ENCODE measurements at regions not wholly inside any gene's neighbourhood (a gene's known extent, or its start where the extent isn't known, plus 50 kb on each side); places are given as distances from the start of the nearest gene placed in this dataset.
"Not testable (repeated sequence)": the region's sequence is repeated elsewhere in the genome, so short reads cannot be mapped to it uniquely, and the experiment has no call there.

GRCh38 chr14:37848985-37849621, 253.7 kb downstream of the TTC6 start:
- DNase-seq, result no peak

- DNase-seq, result no peak
Measured at GRCh38 chr14:37851054-37851453, 255.6 kb downstream of the TTC6 start.

DNA sequence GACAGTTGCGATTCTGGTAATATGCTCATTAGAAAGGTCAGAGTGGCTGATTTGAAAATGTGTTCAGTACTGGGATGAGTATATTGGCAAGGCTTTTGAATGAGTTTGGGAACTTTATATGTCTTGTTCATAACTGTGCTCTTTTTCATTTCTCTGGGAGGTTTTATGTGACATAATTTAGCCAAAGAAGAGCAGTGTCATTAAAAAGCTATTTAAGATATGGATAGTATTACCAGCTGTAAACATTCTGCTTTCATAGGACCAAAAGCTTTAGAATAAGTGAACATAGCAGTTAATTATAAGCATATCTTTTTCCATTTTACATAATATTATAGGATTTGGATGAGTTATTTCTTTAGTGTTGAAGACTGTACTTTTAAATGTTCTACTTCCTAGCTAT, 260.4 kb downstream of the TTC6 start:
- DNase-seq, result no peak

GRCh38 chr14:37857774-37858266, 262.4 kb downstream of the TTC6 start:
- no peak for DNase-seq

GRCh38 chr14:37858733-37859132, 263.3 kb downstream of the TTC6 start:
- DNase-seq, result no peak

GRCh38 chr14:37859177-37859576, 263.7 kb downstream of the TTC6 start:
- no peak for DNase-seq

DNA sequence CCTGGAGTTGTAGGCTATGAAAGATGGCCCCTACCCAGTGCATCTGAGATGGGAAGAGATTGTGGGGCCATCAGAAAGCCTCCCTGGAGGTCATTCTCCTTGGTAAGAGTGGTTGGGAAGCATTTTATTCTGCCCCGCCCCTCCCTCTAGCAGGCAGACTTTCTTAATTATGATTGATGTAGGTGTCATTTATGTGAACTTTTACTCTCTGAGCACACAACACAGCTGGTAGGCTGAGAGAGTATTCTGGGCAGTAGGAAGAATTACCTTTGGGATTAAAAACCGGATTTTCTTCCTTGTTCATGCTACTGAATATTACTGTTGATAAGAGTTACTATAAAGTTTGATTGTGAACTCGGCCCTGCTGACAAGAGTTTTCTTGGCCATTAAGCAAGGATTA, 266.8 kb downstream of the TTC6 start:
- no peak for DNase-seq

GRCh38 chr14:37864128-37864527, 268.7 kb downstream of the TTC6 start:
- DNase-seq, result no peak

DNA sequence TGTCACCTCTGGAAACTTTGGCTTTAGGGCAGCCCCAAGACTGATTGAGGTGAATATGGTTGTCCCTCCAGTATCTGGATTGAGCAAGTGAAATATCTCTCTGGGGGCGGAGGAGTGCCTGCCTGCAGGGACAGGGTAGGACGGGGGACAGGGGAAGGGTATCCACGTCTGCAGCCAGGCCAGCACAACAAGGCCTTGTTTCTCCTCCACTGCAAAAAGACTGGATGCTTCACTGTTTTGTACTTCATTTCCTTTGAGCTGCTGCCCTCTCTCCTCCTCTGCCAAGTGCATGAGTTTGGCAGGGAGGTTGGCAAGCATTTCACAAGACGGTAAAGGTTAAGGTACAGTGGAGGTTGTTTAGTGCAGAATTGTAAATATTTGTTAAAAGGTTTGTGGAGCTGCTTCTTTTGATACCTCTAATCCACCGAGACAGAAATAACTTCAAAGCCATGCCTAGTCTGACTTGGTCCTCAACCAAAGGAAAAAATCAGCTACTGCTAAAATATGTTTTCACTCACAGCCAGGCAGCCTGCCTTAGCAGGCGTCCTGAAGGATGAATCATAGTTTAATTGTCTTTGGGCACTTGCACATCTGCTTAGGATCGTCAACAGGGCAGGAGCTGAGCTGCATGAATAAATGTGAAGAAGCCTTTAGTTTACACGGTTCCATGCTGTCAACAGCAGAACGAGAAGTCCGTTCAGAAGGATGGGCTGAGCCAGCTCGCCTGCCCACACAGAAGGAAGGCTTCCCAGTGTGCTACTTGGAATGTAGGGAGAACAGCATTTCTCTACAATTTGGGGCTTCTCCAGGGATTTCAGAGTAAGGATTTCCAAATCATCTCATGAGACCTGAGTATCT, 269.7 kb downstream of the TTC6 start:
- DNase-seq, result no peak

DNA sequence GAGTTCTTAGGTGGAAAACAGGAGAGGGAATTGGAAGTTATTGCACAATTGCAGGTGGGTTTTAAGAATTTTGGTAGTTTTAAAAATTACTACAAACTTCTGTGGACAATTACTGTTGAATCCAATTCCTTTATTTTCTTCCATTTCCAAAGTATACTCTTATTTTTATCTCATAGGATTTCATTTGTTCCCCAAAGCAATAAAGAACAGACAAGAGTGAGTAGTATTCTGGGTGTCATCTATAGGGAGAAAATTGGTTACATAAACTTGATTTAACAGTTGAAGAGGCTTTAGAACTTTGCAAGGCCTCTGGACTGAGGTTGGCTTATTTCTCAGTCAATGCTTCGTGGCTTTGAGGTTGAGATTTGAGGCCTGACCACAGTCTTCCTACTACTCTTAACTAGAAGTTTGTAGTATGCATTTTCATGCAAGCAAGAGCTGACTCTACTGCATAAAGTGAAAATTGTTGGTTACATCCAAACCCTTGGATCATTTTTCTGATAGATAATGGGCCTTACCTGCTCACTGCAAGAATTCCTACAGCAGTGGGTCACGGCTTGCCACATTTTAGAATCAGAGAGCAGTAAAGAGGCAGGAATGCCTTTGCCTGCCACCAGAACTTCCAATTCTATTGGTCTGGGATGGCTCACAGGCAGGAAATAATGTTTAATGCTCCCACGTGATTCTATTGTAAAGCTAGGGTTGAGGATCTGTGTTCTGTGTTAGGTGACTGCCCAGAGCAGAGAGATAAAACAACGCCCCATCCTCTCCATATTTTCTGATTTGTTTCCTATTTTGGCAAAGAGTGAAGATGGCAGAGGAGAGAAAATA, 270.5 kb downstream of the TTC6 start:
- no peak for DNase-seq

- no peak for DNase-seq
Measured at GRCh38 chr14:37869633-37870032, 274.2 kb downstream of the TTC6 start.

GRCh38 chr14:37870170-37870569, 274.7 kb downstream of the TTC6 start:
- DNase-seq, result no peak

GRCh38 chr14:37870632-37871346, 275.4 kb downstream of the TTC6 start:
- DNase-seq, result no peak

DNA sequence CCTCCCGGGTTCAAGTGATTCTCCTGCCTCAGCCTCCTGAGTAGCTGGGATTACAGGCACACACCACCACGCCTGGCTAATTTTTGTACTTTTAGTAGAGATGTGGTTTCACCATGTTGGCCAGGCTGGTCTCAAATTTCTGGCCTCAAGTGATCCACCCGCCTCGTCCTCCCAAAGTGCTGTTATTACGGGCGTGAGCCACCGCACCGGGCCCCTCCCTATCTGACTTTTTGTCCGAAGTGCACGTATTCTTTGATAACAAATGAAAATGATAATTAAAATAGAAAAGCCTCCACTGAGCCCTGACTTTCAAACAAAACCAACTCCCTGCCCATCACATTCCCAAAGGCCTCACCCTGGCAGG, 278.6 kb downstream of the TTC6 start:
- not testable (repeated sequence) for DNase-seq

- DNase-seq, result peak; percentile 88
Measured at GRCh38 chr14:37874429-37875109, 279.1 kb downstream of the TTC6 start.

- no peak for DNase-seq
Measured at GRCh38 chr14:37888234-37888633, 292.8 kb downstream of the TTC6 start.

DNA sequence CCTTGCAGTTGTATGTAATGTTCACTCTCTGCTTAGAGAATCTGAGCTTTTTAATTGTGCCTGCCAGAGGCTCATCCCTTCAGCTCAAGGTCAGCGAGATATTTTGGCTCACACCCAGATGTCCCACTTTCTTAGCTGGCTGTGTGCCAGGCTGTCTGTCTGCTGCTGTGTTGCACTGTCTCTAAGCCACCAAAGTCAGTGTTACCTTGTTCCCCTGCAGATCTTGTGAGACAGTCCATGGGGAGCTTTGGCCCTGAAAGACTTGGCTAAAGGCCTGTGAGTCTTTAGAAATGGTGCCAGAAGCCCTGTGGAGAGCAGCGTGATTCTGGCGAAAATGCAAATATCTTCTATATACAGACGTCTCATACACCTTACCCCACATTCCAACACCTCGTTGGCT, 293.7 kb downstream of the TTC6 start:
- DNase-seq, result no peak

- DNase-seq, result no peak
Measured at GRCh38 chr14:37890095-37890494, 294.7 kb downstream of the TTC6 start.

DNA sequence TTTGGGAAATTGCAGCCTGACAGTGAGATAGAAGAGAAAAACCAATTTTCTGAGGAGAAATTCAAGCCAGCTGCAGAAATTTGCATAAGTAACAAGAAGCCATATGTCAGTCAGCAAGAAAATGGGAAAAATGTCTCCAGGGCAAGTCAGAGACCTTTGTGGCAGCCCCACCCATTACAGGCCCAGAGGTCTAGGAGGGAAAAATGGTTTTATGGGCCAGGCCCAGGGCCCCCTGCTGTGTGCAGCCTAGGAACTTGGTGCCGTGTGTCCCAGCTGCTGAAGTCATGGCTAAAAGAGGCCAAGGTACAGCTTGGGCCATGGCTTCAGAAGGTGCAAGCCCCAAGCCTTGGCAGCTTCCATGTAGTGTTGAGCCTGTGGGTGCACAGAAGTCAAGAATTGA, 296.1 kb downstream of the TTC6 start:
- DNase-seq, result not testable (repeated sequence)

DNA sequence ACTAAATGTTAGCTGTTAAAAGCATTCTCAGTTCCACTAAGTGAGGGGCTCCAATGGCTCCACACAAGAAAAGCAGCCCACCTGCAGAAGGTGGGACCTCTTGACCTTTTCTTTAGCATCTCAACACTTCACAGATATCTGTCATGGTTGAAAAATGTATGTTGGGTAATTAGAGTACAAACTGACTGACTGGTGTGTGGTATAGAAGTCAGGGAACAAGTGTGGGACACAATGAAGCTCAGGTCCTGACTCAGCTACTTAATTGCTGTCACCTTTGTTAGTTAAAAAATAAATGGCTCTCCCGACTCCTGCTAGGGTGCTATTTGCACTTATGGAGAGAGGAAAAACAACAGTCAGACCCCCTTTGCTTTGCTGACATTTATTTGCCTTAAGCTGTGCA, 299.0 kb downstream of the TTC6 start:
- no peak for DNase-seq

GRCh38 chr14:37899365-37899764, 303.9 kb downstream of the TTC6 start:
- no peak for DNase-seq

- no peak for DNase-seq
Measured at GRCh38 chr14:37900561-37900960, 305.1 kb downstream of the TTC6 start.
